Liver (tissue), 3 donors: ENCODE measurements at regions not wholly inside any gene's neighbourhood (a gene's known extent, or its start where the extent isn't known, plus 50 kb on each side); places are given as distances from the start of the nearest gene placed in this dataset.

Experiments
- EGR1 ChIP-seq, 2 donors: IDR thresholded peaks; 2 replicates each; pipeline ENCODE4 v1.6.1; 2016 to 2018; ENCODE audit warnings: antibody characterized with exemption in 2 of 2, low read depth in 2 of 2
- FOXA1 ChIP-seq: IDR thresholded peaks from 2 replicates; pipeline ENCODE4 v1.6.1; 2016; ENCODE audit warnings: antibody characterized with exemption
- GABPA ChIP-seq, 2 donors: IDR thresholded peaks in 1 of 2; conservative IDR thresholded peaks in 1 of 2; 2 replicates each; pipeline ENCODE4 v1.6.1; 2016; ENCODE audit warnings: antibody characterized with exemption in 2 of 2, mild to moderate bottlenecking in 1 of 2, moderate library complexity in 1 of 2
- JUND ChIP-seq, 2 donors: IDR thresholded peaks; 2 replicates each; pipeline ENCODE4 v1.6.1; 2016; ENCODE audit warnings: antibody characterized with exemption in 2 of 2
- SP1 ChIP-seq: IDR thresholded peaks from 2 replicates; pipeline ENCODE4 v1.6.1; 2018; ENCODE audit warnings: antibody characterized with exemption, mild to moderate bottlenecking
- TF ChIP-seq, protein P1 (sequence below): IDR thresholded peaks from 2 replicates; pipeline ENCODE4 v1.6.1; 2016; ENCODE audit warnings: antibody characterized with exemption, mild to moderate bottlenecking
- TF ChIP-seq, protein P2 (sequence below): IDR thresholded peaks from 2 replicates; pipeline ENCODE4 v1.6.1; 2016; ENCODE audit warnings: antibody characterized with exemption
- TF ChIP-seq, protein P3 (sequence below): fragments of 150-350 bp; IDR thresholded peaks from 2 replicates; pipeline ENCODE4 v1.5.1; 2017; ENCODE audit warnings: improper control_type of control experiment, low read depth, low read length; ENCODE audit not compliant: missing input control
- donor health status: healthy.
- donor health status: healthy.

DNA sequence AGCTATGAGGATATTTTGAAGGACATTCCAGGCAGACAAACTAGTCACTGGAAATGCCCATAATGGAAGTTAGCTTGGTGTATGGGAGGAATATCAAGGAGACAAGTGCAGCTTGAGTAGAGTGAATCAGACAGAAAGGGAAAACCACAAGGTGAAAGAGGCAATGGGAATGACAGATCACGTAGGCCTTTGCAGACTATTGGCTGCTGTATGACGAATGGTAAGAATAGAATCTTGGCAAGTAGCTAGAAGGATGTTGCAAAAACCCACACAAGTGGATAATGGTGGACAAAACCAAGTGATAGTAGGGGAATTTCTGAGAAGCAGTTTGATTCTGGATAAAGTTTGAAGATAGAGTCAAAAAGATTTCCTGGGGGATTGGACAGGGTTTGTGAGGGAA is 196.9 kb upstream of the NOVA1 start:
- TF ChIP-seq, protein P1, sequence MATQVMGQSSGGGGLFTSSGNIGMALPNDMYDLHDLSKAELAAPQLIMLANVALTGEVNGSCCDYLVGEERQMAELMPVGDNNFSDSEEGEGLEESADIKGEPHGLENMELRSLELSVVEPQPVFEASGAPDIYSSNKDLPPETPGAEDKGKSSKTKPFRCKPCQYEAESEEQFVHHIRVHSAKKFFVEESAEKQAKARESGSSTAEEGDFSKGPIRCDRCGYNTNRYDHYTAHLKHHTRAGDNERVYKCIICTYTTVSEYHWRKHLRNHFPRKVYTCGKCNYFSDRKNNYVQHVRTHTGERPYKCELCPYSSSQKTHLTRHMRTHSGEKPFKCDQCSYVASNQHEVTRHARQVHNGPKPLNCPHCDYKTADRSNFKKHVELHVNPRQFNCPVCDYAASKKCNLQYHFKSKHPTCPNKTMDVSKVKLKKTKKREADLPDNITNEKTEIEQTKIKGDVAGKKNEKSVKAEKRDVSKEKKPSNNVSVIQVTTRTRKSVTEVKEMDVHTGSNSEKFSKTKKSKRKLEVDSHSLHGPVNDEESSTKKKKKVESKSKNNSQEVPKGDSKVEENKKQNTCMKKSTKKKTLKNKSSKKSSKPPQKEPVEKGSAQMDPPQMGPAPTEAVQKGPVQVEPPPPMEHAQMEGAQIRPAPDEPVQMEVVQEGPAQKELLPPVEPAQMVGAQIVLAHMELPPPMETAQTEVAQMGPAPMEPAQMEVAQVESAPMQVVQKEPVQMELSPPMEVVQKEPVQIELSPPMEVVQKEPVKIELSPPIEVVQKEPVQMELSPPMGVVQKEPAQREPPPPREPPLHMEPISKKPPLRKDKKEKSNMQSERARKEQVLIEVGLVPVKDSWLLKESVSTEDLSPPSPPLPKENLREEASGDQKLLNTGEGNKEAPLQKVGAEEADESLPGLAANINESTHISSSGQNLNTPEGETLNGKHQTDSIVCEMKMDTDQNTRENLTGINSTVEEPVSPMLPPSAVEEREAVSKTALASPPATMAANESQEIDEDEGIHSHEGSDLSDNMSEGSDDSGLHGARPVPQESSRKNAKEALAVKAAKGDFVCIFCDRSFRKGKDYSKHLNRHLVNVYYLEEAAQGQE: no peak
- no peak for TF ChIP-seq FOXA1
- TF ChIP-seq, protein P2, sequence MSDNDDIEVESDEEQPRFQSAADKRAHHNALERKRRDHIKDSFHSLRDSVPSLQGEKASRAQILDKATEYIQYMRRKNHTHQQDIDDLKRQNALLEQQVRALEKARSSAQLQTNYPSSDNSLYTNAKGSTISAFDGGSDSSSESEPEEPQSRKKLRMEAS: no peak
- TF ChIP-seq, protein P3, sequence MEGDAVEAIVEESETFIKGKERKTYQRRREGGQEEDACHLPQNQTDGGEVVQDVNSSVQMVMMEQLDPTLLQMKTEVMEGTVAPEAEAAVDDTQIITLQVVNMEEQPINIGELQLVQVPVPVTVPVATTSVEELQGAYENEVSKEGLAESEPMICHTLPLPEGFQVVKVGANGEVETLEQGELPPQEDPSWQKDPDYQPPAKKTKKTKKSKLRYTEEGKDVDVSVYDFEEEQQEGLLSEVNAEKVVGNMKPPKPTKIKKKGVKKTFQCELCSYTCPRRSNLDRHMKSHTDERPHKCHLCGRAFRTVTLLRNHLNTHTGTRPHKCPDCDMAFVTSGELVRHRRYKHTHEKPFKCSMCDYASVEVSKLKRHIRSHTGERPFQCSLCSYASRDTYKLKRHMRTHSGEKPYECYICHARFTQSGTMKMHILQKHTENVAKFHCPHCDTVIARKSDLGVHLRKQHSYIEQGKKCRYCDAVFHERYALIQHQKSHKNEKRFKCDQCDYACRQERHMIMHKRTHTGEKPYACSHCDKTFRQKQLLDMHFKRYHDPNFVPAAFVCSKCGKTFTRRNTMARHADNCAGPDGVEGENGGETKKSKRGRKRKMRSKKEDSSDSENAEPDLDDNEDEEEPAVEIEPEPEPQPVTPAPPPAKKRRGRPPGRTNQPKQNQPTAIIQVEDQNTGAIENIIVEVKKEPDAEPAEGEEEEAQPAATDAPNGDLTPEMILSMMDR: no peak
- TF ChIP-seq EGR1 (IDR thresholded peaks at IDR 0.05; ENCODE audit: low read depth in 2 of 2): no peak
- no peak for TF ChIP-seq SP1
- TF ChIP-seq JUND (IDR thresholded peaks at IDR 0.05): no peak
- TF ChIP-seq GABPA (IDR thresholded peaks at IDR 0.05 in 1 of 2, conservative IDR thresholded peaks at IDR 0.05 in 1 of 2): no peak
